HPDE6-E6E7 (cell line): ENCODE measurements at regions not wholly inside any gene's neighbourhood (a gene's known extent, or its start where the extent isn't known, plus 50 kb on each side); places are given as distances from the start of the nearest gene placed in this dataset.
A peak's percentile ranks its signal among the peaks of the same experiment; 100 is the strongest.
"Not testable (repeated sequence)": the region's sequence is repeated elsewhere in the genome, so short reads cannot be mapped to it uniquely, and the experiment has no call there.

Source experiments
- DNase-seq: peaks from one replicate; pipeline ENCODE4 v3.0.0; 2011; ENCODE audit warnings: missing footprints; ENCODE audit errors: extremely low spot score

GRCh38 chr13:28607187-28607955 is 51.6 kb upstream of the POMP start:
- DNase-seq: no peak

GRCh38 chr13:28606466-28606865 is 52.5 kb upstream of the POMP start:
- DNase-seq: no peak

- not testable (repeated sequence) for DNase-seq
Observed at GRCh38 chr13:28605147-28605546, 53.8 kb upstream of the POMP start.

- DNase-seq: no peak
Observed at GRCh38 chr13:28603043-28603664, 55.8 kb upstream of the POMP start.

- no peak for DNase-seq
Observed at GRCh38 chr13:28602580-28602979, 56.4 kb upstream of the POMP start.

- DNase-seq: no peak
Observed at GRCh38 chr13:28601581-28601980, 57.3 kb upstream of the POMP start.

- DNase-seq: no peak
Observed at GRCh38 chr13:28597641-28598040, 61.3 kb upstream of the POMP start.

GRCh38 chr13:28590461-28590860 is 68.5 kb upstream of the POMP start:
- no peak for DNase-seq

- DNase-seq: no peak
Observed at GRCh38 chr13:28588296-28588695, 70.6 kb upstream of the POMP start.

GRCh38 chr13:28587174-28587540 is 71.8 kb upstream of the POMP start:
- no peak for DNase-seq

GRCh38 chr13:28586439-28587173 is 72.3 kb upstream of the POMP start:
- no peak for DNase-seq

- DNase-seq: no peak
Observed at GRCh38 chr13:28585561-28585960, 73.4 kb upstream of the POMP start.

GRCh38 chr13:28584873-28585381 is 74.0 kb upstream of the POMP start:
- DNase-seq: no peak

- DNase-seq: no peak
Observed at GRCh38 chr13:28583651-28584091, 75.3 kb upstream of the POMP start.

GRCh38 chr13:28582892-28583240 is 76.1 kb upstream of the POMP start:
- DNase-seq: no peak

- no peak for DNase-seq
Observed at GRCh38 chr13:28582225-28582891, 76.6 kb upstream of the POMP start.

- no peak for DNase-seq
Observed at GRCh38 chr13:28581451-28581850, 77.5 kb upstream of the POMP start.

GRCh38 chr13:28579736-28580135 is 79.2 kb upstream of the POMP start:
- DNase-seq: no peak

GRCh38 chr13:28579322-28579721 is 79.6 kb upstream of the POMP start:
- no peak for DNase-seq

- DNase-seq: no peak
Observed at GRCh38 chr13:28576067-28576466, 81.1 kb upstream of the FLT1 start.

- no peak for DNase-seq
Observed at GRCh38 chr13:28575200-28575599, 80.3 kb upstream of the FLT1 start.

GRCh38 chr13:28574617-28575142 is 79.8 kb upstream of the FLT1 start:
- DNase-seq: peak; percentile 5
